GM12872 (cell line): ENCODE measurements at regions not wholly inside any gene's neighbourhood (a gene's known extent, or its start where the extent isn't known, plus 50 kb on each side); places are given as distances from the start of the nearest gene placed in this dataset.

Experiments
- CTCF ChIP-seq: IDR thresholded peaks from 3 replicates; pipeline ENCODE4 v1.5.1; 2011; ENCODE audit warnings: low read depth, mild to moderate bottlenecking, low read length, moderate library complexity; ENCODE audit not compliant: insufficient read depth

- no peak for TF ChIP-seq CTCF
These were observed 446.5 kb upstream of the CDH5 start for GRCh38 chr16:65919986-65920376.

DNA sequence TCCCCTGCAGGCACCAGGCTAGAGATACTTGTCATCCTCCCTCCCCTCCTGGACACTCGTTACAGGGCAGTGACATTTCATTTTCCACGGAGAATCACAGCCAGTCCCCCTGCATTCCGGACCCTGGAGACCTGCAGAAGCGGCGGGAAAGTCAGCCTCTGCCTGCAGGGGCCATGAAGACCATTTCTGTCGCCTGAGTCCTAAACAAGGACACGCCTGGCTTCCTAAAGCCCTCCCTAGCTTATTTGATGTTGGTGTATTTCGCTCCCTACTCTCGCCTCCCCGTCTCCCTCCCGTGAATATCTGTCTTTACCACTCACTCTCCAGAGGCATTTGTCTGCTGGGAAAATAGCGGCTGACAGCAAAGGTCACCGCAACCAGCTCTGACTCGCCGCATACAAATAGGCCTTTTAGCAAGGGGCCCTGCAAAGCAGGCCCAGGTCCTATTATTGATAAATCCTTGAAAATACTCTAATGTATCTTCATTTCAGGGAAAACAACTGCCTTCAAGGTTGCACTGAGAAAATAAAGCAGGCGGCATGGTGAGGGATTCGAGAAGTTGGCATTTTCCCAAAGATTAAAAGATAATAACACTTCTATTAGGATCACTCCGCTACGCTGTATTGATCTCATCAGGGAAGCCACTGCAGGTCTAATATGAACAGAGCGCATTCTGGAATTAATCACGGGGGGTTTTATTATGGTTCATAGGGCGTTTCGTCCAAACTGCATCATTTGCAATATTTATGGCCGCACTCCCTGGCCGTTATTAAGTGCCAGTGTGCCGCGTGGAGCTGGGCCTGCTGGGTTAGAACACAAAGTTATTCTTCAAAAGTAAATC is 447.1 kb upstream of the CDH5 start:
- TF ChIP-seq CTCF: no peak

DNA sequence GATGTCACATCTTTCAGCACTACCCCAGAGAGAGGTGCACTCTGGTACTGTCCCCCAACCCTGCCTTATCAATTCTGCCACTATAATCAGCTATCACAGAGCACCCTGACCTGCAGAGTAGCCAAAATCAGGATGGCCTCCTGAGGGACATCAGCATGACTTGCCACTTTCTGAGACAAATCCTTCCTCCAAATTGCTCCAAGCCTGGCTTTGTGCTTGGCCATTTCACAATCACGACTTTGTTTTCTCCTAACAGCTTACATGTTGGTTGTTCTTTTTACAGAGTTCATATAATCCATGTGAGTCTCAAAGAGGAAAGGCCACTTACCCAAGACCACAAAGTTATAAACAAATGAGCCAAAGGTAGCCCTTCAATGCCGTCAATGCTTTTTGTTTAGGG is 449.0 kb upstream of the CDH5 start:
- TF ChIP-seq CTCF: no peak

DNA sequence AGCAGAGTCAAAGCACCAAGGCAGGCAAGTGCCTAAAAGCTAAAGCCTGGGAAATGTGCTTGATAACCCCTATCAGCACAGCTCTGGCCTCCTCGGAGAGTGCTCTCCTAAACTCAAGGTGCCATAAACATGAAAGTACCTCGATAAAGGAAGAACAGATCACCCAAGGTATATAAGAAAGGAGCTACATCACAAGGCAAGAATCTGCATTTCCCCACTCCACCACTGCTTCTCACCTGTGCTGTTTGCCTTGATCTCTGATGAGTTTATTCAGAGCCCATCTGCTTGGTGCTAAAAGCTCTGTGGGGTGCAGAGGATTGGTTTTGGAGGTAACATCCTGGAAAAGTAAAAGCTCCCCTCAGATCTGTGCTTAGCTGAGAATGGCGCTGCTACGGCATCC is 449.5 kb upstream of the CDH5 start:
- TF ChIP-seq CTCF: no peak

DNA sequence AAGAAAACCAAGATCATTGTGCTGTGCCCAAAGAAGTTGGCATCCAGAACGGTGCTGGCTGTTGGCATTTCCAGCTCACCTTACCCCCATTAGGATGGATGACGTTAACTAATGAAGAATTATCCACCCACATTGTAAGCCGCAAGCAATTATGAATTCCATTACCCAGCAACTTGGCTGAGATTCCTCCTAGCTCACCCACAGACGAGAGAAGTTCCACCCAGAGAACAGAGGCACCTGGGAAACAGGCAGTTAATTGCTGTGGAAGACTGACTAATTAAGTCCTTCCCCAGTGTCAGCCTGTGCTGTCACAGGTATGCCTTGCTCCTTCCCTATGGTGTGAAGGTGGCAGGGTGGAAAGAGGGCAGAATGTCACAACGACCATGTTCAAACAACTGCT is 456.2 kb upstream of the CDH5 start:
- TF ChIP-seq CTCF: no peak

GRCh38 chr16:65909310-65910050 is 457.0 kb upstream of the CDH5 start:
- TF ChIP-seq CTCF: no peak

GRCh38 chr16:65908568-65908967 is 457.9 kb upstream of the CDH5 start:
- no peak for TF ChIP-seq CTCF
